ENCODE measurements at regions not wholly inside any gene's neighbourhood (a gene's known extent, or its start where the extent isn't known, plus 50 kb on each side); places are given as distances from the start of the nearest gene placed in this dataset.

- TF ChIP-seq CTCF (IDR thresholded peaks at IDR 0.05) (no peak), EZH2 (IDR thresholded peaks at IDR 0.05) (no peak), EZH2phosphoT487 (IDR thresholded peaks at IDR 0.05) (no peak)
Observed at GRCh38 chr11:104759464-104759863, 138.8 kb downstream of the CASP12 start.
